ENCODE measurements at regions not wholly inside any gene's neighbourhood (a gene's known extent, or its start where the extent isn't known, plus 50 kb on each side); places are given as distances from the start of the nearest gene placed in this dataset.
A peak's percentile ranks its signal among the peaks of the same experiment; 100 is the strongest.
"Not testable (repeated sequence)": the region's sequence is repeated elsewhere in the genome, so short reads cannot be mapped to it uniquely, and the experiment has no call there.

- no peak for DNase-seq
These were observed 203.1 kb downstream of the ARHGEF9 start for GRCh38 chrX:63581906-63582305.

GRCh38 chrX:63581398-63581797 is 203.6 kb downstream of the ARHGEF9 start:
- DNase-seq, result no peak

- no peak for DNase-seq
These were observed 208.5 kb downstream of the ARHGEF9 start for GRCh38 chrX:63576533-63576932.

- not testable (repeated sequence) for DNase-seq
These were observed 209.3 kb downstream of the ARHGEF9 start for GRCh38 chrX:63575700-63576099.

GRCh38 chrX:63566856-63567255 is 215.7 kb upstream of the SPIN4 start:
- no peak for DNase-seq

- no peak for DNase-seq
These were observed 210.3 kb upstream of the SPIN4 start for GRCh38 chrX:63561425-63561824.

- peak; percentile 22 to 72 for DNase-seq
These were observed 209.6 kb upstream of the SPIN4 start for GRCh38 chrX:63560601-63561218.

GRCh38 chrX:63551856-63552255 is 200.7 kb upstream of the SPIN4 start:
- DNase-seq, result no peak

- no peak for DNase-seq
These were observed 179.5 kb upstream of the SPIN4 start for GRCh38 chrX:63530654-63531053.

- no peak for DNase-seq
These were observed 178.8 kb upstream of the SPIN4 start for GRCh38 chrX:63529961-63530360.

- DNase-seq, result no peak
These were observed 175.7 kb upstream of the SPIN4 start for GRCh38 chrX:63526863-63527262.

GRCh38 chrX:63525491-63525890 is 174.4 kb upstream of the SPIN4 start:
- DNase-seq, result no peak

- DNase-seq, result not testable (repeated sequence)
These were observed 168.2 kb upstream of the SPIN4 start for GRCh38 chrX:63519368-63519767.

- no peak for DNase-seq
These were observed 163.5 kb upstream of the SPIN4 start for GRCh38 chrX:63514569-63515080.

- peak in 1 of 2 experiments; percentile 26 for DNase-seq
These were observed 162.9 kb upstream of the SPIN4 start for GRCh38 chrX:63513825-63514568.

- no peak for DNase-seq
These were observed 160.2 kb upstream of the SPIN4 start for GRCh38 chrX:63511361-63511760.

- DNase-seq, result no peak
These were observed 157.5 kb upstream of the SPIN4 start for GRCh38 chrX:63508668-63509067.

GRCh38 chrX:63506320-63506719 is 155.2 kb upstream of the SPIN4 start:
- peak; percentile 1 to 5 for DNase-seq

- DNase-seq, result no peak
These were observed 152.4 kb upstream of the SPIN4 start for GRCh38 chrX:63503541-63503940.

- no peak for DNase-seq
These were observed 137.6 kb upstream of the SPIN4 start for GRCh38 chrX:63488546-63489373.

- no peak for DNase-seq
These were observed 124.1 kb upstream of the SPIN4 start for GRCh38 chrX:63475200-63475599.

- DNase-seq, result no peak
These were observed 119.9 kb upstream of the SPIN4 start for GRCh38 chrX:63471004-63471403.

- no peak for DNase-seq
These were observed 119.4 kb upstream of the SPIN4 start for GRCh38 chrX:63470506-63470905.

- no peak for DNase-seq
These were observed 115.6 kb upstream of the SPIN4 start for GRCh38 chrX:63466690-63467089.

Data from NCI-H446 (cell line).